IMR-90 (cell line): ENCODE measurements at regions not wholly inside any gene's neighbourhood (a gene's known extent, or its start where the extent isn't known, plus 50 kb on each side); places are given as distances from the start of the nearest gene placed in this dataset.

Experiments
- ATAC-seq: fragments of 200-7000 bp; cut with Tn5 transposase; 2 replicates; pipeline ENCODE4 v1.9.1; 2020; ENCODE audit warnings: low read depth, mild to moderate bottlenecking, moderate library complexity
- BruUV-seq: library from RNA; stranded (reverse); fragments of 400-500 nt; replicated peaks from 2 replicates; lab custom pipeline; 2021; lab: Mats Ljungman, UMichigan
- CTCF ChIA-PET: fragments of 300-600 bp; formaldehyde crosslinking; extraction: SDS; loops from one replicate; lab custom pipeline; 2021; ENCODE audit warnings: antibody characterized with exemption; lab: Yijun Ruan, JAX
- POLR2A ChIA-PET: fragments of 300-600 bp; sonication (Branson Sonifier 250); formaldehyde crosslinking; loops from one replicate; lab custom pipeline; 2022; ENCODE audit warnings: antibody characterized with exemption; ENCODE audit not compliant: unreplicated experiment; lab: Charles Lee
- DNase-seq: peaks from one replicate; pipeline ENCODE4 v3.0.0; 2013
- H2AFZ ChIP-seq: replicated peaks from 2 replicates; pipeline ENCODE3; 2013; ENCODE audit warnings: low read length, mild to moderate bottlenecking; ENCODE audit not compliant: poor library complexity
- H2AK5ac ChIP-seq: 2 replicates; pipeline ENCODE4 v1.6.1; 2013; ENCODE audit warnings: low read depth, low read length, inconsistent platforms
- H2AK9ac ChIP-seq: replicated peaks from 2 replicates; pipeline ENCODE3; 2013; ENCODE audit warnings: mild to moderate bottlenecking, low read depth, low read length, moderate library complexity; ENCODE audit not compliant: poor library complexity
- H2BK120ac ChIP-seq: 2 replicates; pipeline ENCODE4 v1.6.1; 2013; ENCODE audit warnings: low read depth, low read length, inconsistent platforms
- H2BK15ac ChIP-seq: 3 replicates; pipeline ENCODE4 v1.6.1; 2013; ENCODE audit warnings: low read depth, low read length, inconsistent platforms
- H2BK20ac ChIP-seq: 2 replicates; pipeline ENCODE4 v1.6.1; 2013; ENCODE audit warnings: low read depth, mild to moderate bottlenecking, inconsistent platforms, low read length, moderate library complexity
- H2BK5ac ChIP-seq: 2 replicates; pipeline ENCODE4 v1.6.1; 2013; ENCODE audit warnings: mild to moderate bottlenecking, low read depth, low read length, inconsistent platforms; ENCODE audit not compliant: poor library complexity, severe bottlenecking
- H3K14ac ChIP-seq: replicated peaks from 2 replicates; pipeline ENCODE4 v1.6.1; 2013; ENCODE audit warnings: low read depth, low read length, inconsistent platforms
- H3K18ac ChIP-seq: 2 replicates; pipeline ENCODE4 v1.6.1; 2013; ENCODE audit warnings: low read depth, low read length, control low read depth
- H3K23ac ChIP-seq: 2 replicates; pipeline ENCODE4 v1.6.1; 2013; ENCODE audit warnings: low read depth, low read length, inconsistent platforms
- H3K27ac ChIP-seq: 2 replicates; pipeline ENCODE4 v1.5.1; 2013; ENCODE audit warnings: mild to moderate bottlenecking, control low read depth, low read length; ENCODE audit not compliant: insufficient read depth
- H3K27me3 ChIP-seq: 2 replicates; pipeline ENCODE4 v1.6.1; 2013; ENCODE audit warnings: low read length; ENCODE audit not compliant: control insufficient read depth, insufficient read depth
- H3K36me3 ChIP-seq: 2 replicates; pipeline ENCODE4 v1.6.1; 2013; ENCODE audit warnings: low read length, mixed read lengths; ENCODE audit not compliant: control insufficient read depth, insufficient read depth
- H3K4ac ChIP-seq: 2 replicates; pipeline ENCODE4 v1.6.1; 2013; ENCODE audit warnings: low read depth, low read length, inconsistent platforms
- H3K4me1 ChIP-seq: 2 replicates; pipeline ENCODE4 v1.6.1; 2013; ENCODE audit warnings: low read length, mixed read lengths; ENCODE audit not compliant: control insufficient read depth, insufficient read depth
- H3K4me2 ChIP-seq: 2 replicates; pipeline ENCODE4 v1.6.1; 2013; ENCODE audit warnings: low read depth, mild to moderate bottlenecking, control low read depth, low read length, moderate library complexity
- H3K4me3 ChIP-seq: 2 replicates; pipeline ENCODE4 v1.5.1; 2013; ENCODE audit warnings: low read depth, mild to moderate bottlenecking, control low read depth, low read length, moderate library complexity; ENCODE audit not compliant: insufficient read depth
- H3K56ac ChIP-seq: 2 replicates; pipeline ENCODE4 v1.6.1; 2013; ENCODE audit warnings: low read length, inconsistent platforms; ENCODE audit not compliant: insufficient read depth; ENCODE audit errors: extremely low read depth
- H3K79me1 ChIP-seq, 2 experiments: 2 replicates each; pipeline ENCODE4 v1.6.1; 2013; ENCODE audit warnings: low read length in 2 of 2, inconsistent platforms in 1 of 2, low read depth in 1 of 2
- H3K9ac ChIP-seq: 2 replicates; pipeline ENCODE4 v1.6.1; 2013; ENCODE audit warnings: low read depth, low read length, control low read depth
- H3K9me1 ChIP-seq: 2 replicates; pipeline ENCODE4 v1.6.1; 2013; ENCODE audit warnings: low read length, inconsistent platforms; ENCODE audit not compliant: insufficient read depth
- H3K9me3 ChIP-seq: 2 replicates; pipeline ENCODE4 v1.6.1; 2013; ENCODE audit warnings: low read length; ENCODE audit not compliant: control insufficient read depth, insufficient read depth
- H4K20me1 ChIP-seq: 2 replicates; pipeline ENCODE4 v1.6.1; 2013; ENCODE audit warnings: low read length, inconsistent platforms; ENCODE audit not compliant: insufficient read depth
- H4K5ac ChIP-seq: 2 replicates; pipeline ENCODE4 v1.6.1; 2013; ENCODE audit warnings: mild to moderate bottlenecking, low read depth, low read length, control low read depth
- H4K8ac ChIP-seq, 2 experiments: 2 replicates each; pipeline ENCODE4 v1.6.1; 2013; ENCODE audit warnings: low read depth in 2 of 2, low read length in 2 of 2, control low read depth in 1 of 2, inconsistent platforms in 1 of 2
- H4K91ac ChIP-seq: 2 replicates; pipeline ENCODE4 v1.6.1; 2013; ENCODE audit warnings: low read depth, low read length, inconsistent platforms; ENCODE audit not compliant: insufficient read depth
- CHD1 ChIP-seq: IDR thresholded peaks from 2 replicates; pipeline ENCODE4 v1.6.1; 2012; ENCODE audit warnings: low read depth, low read length, improper control_type of control experiment
- NFE2L2 ChIP-seq: fragments of 150-350 bp; IDR thresholded peaks from 2 replicates; pipeline ENCODE4 v1.6.1; 2016; ENCODE audit warnings: low read depth, mild to moderate bottlenecking, low read length
- RAD21 ChIP-seq: IDR thresholded peaks from 2 replicates; pipeline ENCODE4 v1.6.1; 2012; ENCODE audit warnings: low read length, improper control_type of control experiment
- RCOR1 ChIP-seq: IDR thresholded peaks from 2 replicates; pipeline ENCODE4 v1.6.1; 2012; ENCODE audit warnings: mild to moderate bottlenecking, low read length, improper control_type of control experiment; ENCODE audit not compliant: insufficient replicate concordance
- WGBS, 2 experiments: methylation state at CpG; one replicate each; pipeline versions ENCODE4 v1.1.5 to v1.1.7; 2013; ENCODE audit warnings: missing lambda C conversion rate in 2 of 2; ENCODE audit not compliant: insufficient read length in 1 of 2; ENCODE audit errors: extremely low coverage in 2 of 2; 5-methylcytosine and 5-hydroxymethylcytosine counted together
- dilution Hi-C: fragments of 300-500 bp; cut with HindIII; formaldehyde crosslinking; loops from one replicate; pipeline ENCODE4 v1.14.3; 2018; ENCODE audit warnings: low sequenced_read_pairs; ENCODE audit not compliant: unreplicated experiment
- in situ Hi-C: fragments of 300-500 bp; cut with MboI; formaldehyde crosslinking; loops from 3 replicates; pipeline ENCODE4 v1.14.3; 2019; ENCODE audit warnings: low sequenced_read_pairs, inconsistent platforms, mixed read lengths
- intact Hi-C: fragments of 100-400 bp; cut with micrococcal nuclease; formaldehyde crosslinking; loops from 2 replicates; pipeline ENCODE4 v1.10.0; 2022
- TF ChIP-seq, protein P1 (sequence below): fragments of 150-350 bp; IDR thresholded peaks from 2 replicates; pipeline ENCODE4 v1.6.1; 2016; ENCODE audit warnings: low read depth, mild to moderate bottlenecking, low read length, moderate library complexity, borderline replicate concordance

DNA sequence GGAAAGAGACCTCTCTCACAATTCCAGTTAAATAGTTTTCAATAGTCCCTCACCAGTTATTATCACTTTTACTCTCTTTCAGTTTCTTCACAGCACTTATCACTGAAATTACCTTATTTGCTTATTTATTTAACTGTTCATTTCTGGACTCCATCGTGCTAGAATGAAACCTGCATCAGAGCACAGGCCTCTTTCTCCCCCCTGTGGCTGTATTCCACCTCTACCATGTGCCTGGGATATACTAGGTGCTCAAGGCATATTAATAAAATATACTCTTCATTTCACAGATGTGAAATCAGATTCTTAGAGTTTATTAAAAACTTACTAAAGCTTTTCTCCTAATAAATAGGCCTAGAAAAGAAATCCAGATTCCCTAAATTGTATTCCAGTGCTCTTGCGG, 308.9 kb upstream of the MON1B start:
- ATAC-seq = no peak
- intact Hi-C loops = no loop called here
- CTCF ChIA-PET = no interaction called here

More for the DNA sequence above, 308.9 kb upstream of the MON1B start:
- BruUV-seq = no TSS peak
- H3K4ac ChIP-seq = no peak overlapping the region
- dilution Hi-C loops = no loop called here
- whole genome bisulfite sequencing, 2 experiments = no CpG with 5 or more reads among the region's 2 CpGs
- no peak overlapping the region for H3K4me2 ChIP-seq
- H2BK20ac ChIP-seq = no peak overlapping the region
- H3K36me3 ChIP-seq = no peaks in the 10 kb centered on the region
- no peak overlapping the region for H4K5ac ChIP-seq
- no peaks in the 10 kb centered on the region for H3K79me1 ChIP-seq
- no peak overlapping the region for H4K8ac ChIP-seq
- H3K9ac ChIP-seq = no peak overlapping the region
- no peaks in the 10 kb centered on the region for H3K9me3 ChIP-seq
- H3K18ac ChIP-seq = no peak overlapping the region
- no peak overlapping the region for H2AFZ ChIP-seq
- POLR2A ChIA-PET = no interaction called here
- no peak overlapping the region for H3K56ac ChIP-seq
- H2AK5ac ChIP-seq = no peak overlapping the region
- H2AK9ac ChIP-seq = no peak overlapping the region
- H3K4me1 ChIP-seq = no peaks in the 10 kb centered on the region
- DNase-seq = no peak
- no peak overlapping the region for H2BK15ac ChIP-seq
- no peaks in the 10 kb centered on the region for H3K27me3 ChIP-seq
- H2BK120ac ChIP-seq = no peak overlapping the region
- no peak overlapping the region for H3K14ac ChIP-seq
- no peak overlapping the region for H2BK5ac ChIP-seq
- TF ChIP-seq RAD21 (no peak), RCOR1 (no peak), CHD1 (no peak), NFE2L2 (no peak)
- TF ChIP-seq, protein P1, sequence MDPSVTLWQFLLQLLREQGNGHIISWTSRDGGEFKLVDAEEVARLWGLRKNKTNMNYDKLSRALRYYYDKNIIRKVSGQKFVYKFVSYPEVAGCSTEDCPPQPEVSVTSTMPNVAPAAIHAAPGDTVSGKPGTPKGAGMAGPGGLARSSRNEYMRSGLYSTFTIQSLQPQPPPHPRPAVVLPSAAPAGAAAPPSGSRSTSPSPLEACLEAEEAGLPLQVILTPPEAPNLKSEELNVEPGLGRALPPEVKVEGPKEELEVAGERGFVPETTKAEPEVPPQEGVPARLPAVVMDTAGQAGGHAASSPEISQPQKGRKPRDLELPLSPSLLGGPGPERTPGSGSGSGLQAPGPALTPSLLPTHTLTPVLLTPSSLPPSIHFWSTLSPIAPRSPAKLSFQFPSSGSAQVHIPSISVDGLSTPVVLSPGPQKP = no peak
- no peak overlapping the region for H4K91ac ChIP-seq
- H3K23ac ChIP-seq = no peak overlapping the region
- H3K27ac ChIP-seq = no peak overlapping the region
- no peaks in the 10 kb centered on the region for H4K20me1 ChIP-seq
- H3K4me3 ChIP-seq = no peak overlapping the region
- in situ Hi-C loops = no loop called here
- H3K9me1 ChIP-seq = no peaks in the 10 kb centered on the region
